HUES6 (cell line): ENCODE measurements at regions not wholly inside any gene's neighbourhood (a gene's known extent, or its start where the extent isn't known, plus 50 kb on each side); places are given as distances from the start of the nearest gene placed in this dataset.

Experiments used
- H3K27ac ChIP-seq: 2 replicates; pipeline ENCODE4 v1.7.0; 2013; ENCODE audit warnings: low read depth, mild to moderate bottlenecking, low read length, inconsistent platforms
- H3K27me3 ChIP-seq: 2 replicates; pipeline ENCODE4 v1.6.1; 2013; ENCODE audit warnings: low read length; ENCODE audit not compliant: control insufficient read depth, insufficient read depth
- H3K36me3 ChIP-seq: 2 replicates; pipeline ENCODE4 v1.6.1; 2013; ENCODE audit warnings: low read length; ENCODE audit not compliant: control insufficient read depth, insufficient read depth
- H3K4me1 ChIP-seq: 2 replicates; pipeline ENCODE4 v1.6.1; 2013; ENCODE audit warnings: low read length; ENCODE audit not compliant: control insufficient read depth, insufficient read depth
- H3K4me3 ChIP-seq: 2 replicates; pipeline ENCODE4 v1.5.1; 2013; ENCODE audit warnings: low read depth, low read length
- H3K9ac ChIP-seq: one replicate; pipeline ENCODE4 v1.6.1; 2013; ENCODE audit warnings: mild to moderate bottlenecking, low read length
- H3K9me3 ChIP-seq: 2 replicates; pipeline ENCODE4 v1.6.1; 2013; ENCODE audit warnings: low read depth, low read length; ENCODE audit not compliant: control insufficient read depth, insufficient read depth

- Histone ChIP-seq H3K9me3 (no peaks in the 10 kb centered on the region), H3K27ac (no peak overlapping the region), H3K4me1 (peaks cover 3% of the 10 kb centered on the region; the same call in 1 of the 2 replicates), H3K9ac (no peak overlapping the region), H3K27me3 (peaks cover 19% of the 10 kb centered on the region), H3K4me3 (no peak overlapping the region), H3K36me3 (no peaks in the 10 kb centered on the region)
Observed at GRCh38 chr1:37298769-37299168, 175.6 kb upstream of the ZC3H12A start.

GRCh38 chr1:37299216-37299615 is 175.2 kb upstream of the ZC3H12A start:
- Histone ChIP-seq H3K4me3 (no peak overlapping the region), H3K9ac (no peak overlapping the region), H3K27ac (no peak overlapping the region), H3K4me1 (peaks cover 3% of the 10 kb centered on the region; the same call in 1 of the 2 replicates), H3K36me3 (no peaks in the 10 kb centered on the region), H3K9me3 (no peaks in the 10 kb centered on the region), H3K27me3 (peaks cover 19% of the 10 kb centered on the region)

DNA sequence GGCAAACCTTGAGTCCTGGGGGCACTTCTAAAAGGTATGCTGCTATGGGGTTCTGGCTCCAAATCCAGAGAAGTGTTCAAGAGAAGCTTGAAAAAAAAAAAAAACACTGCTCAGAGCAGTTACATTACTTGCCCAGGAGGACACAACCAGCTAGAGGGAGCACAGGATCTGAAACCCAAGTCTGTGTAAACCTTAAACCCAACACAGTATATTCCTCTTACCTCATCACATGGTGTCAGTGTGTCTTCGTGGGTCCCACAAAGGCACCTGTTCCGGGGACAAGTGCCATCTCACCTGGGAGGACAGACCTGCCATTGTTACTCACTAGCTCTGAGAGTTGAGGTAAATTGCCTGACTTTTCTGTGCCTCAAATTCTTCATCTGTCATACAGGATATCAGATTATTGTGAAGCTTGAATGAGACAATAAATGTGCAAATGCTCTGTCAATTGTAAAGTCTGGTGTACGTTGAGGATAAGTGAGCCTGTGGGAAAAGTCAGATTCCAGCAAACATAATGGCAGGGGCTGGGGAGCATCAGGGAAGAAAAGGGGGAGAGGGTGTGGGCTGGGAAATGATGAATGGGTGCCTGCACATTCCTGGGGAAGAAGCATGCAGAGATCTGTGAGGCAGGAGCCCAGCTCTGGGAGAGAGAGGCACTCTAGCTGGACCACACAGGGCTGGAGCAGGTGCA is 170.4 kb upstream of the ZC3H12A start:
- H3K4me3 ChIP-seq: no peak overlapping the region
- no peaks in the 10 kb centered on the region for H3K9me3 ChIP-seq
- no peaks in the 10 kb centered on the region for H3K36me3 ChIP-seq
- H3K4me1 ChIP-seq: peaks cover 16% of the 10 kb centered on the region
- peaks cover 10% of the 10 kb centered on the region for H3K27me3 ChIP-seq
- H3K27ac ChIP-seq: no peak overlapping the region
- H3K9ac ChIP-seq: no peak overlapping the region

GRCh38 chr1:37305108-37305507 is 169.3 kb upstream of the ZC3H12A start:
- Histone ChIP-seq H3K4me3 (no peak overlapping the region), H3K27me3 (peaks cover 10% of the 10 kb centered on the region), H3K4me1 (peaks cover 16% of the 10 kb centered on the region), H3K27ac (no peak overlapping the region), H3K36me3 (no peaks in the 10 kb centered on the region), H3K9me3 (no peaks in the 10 kb centered on the region), H3K9ac (no peak overlapping the region)

DNA sequence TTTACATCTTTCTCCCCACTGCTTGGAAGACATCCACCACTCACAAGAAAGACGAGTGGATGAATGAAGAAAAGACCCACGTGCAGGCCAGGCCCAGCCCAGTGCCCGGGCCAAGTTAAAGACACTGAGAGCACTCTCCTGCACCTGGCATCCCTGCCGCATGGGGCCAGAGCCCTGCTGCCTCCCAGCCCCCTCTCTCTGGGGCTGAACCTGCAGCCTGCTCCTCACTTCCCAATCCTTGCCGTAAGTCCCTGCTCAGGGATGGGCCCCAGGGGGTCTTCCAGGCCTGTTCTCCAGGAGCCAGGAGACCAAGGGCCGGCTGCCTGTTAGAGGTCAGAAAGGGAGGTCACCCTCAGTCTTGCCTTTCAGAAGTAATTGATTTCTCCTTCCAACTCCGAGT is 168.5 kb upstream of the ZC3H12A start:
- H3K4me1 ChIP-seq: peaks cover 13% of the 10 kb centered on the region
- H3K36me3 ChIP-seq: no peaks in the 10 kb centered on the region
- H3K4me3 ChIP-seq: no peak overlapping the region
- no peak overlapping the region for H3K27ac ChIP-seq
- H3K27me3 ChIP-seq: peaks cover 10% of the 10 kb centered on the region
- no peaks in the 10 kb centered on the region for H3K9me3 ChIP-seq
- no peak overlapping the region for H3K9ac ChIP-seq

DNA sequence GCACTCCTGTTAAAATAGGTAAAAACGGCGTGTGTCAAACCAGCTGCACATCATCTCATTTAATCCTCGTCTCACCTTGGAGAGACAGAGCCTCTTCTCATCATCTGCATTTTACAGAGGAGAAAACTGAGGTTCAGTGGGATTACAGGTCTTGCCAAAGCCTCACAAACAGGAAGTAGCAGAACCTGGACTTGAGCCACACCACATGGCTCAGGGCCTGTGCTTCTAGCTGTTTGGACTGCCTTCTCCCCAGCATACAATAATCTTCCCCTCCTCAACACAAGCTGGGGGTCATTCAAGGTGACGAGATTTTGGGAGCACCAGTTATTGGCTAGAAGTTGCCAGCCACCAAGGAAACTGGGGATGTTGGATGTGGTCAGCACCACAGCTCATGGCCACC is 167.9 kb upstream of the ZC3H12A start:
- H3K27me3 ChIP-seq: peaks cover 5% of the 10 kb centered on the region; the same call in 1 of the 2 replicates

GRCh38 chr1:37306871-37307270 is 167.5 kb upstream of the ZC3H12A start:
- peaks cover 4% of the 10 kb centered on the region; the same call in 1 of the 2 replicates for H3K27me3 ChIP-seq
- peaks cover 13% of the 10 kb centered on the region for H3K4me1 ChIP-seq

More for the DNA sequence above, 167.9 kb upstream of the ZC3H12A start:
- Histone ChIP-seq H3K36me3 (no peaks in the 10 kb centered on the region), H3K4me1 (peaks cover 13% of the 10 kb centered on the region), H3K4me3 (no peak overlapping the region), H3K9me3 (no peaks in the 10 kb centered on the region), H3K27ac (no peak overlapping the region), H3K9ac (no peak overlapping the region)

DNA sequence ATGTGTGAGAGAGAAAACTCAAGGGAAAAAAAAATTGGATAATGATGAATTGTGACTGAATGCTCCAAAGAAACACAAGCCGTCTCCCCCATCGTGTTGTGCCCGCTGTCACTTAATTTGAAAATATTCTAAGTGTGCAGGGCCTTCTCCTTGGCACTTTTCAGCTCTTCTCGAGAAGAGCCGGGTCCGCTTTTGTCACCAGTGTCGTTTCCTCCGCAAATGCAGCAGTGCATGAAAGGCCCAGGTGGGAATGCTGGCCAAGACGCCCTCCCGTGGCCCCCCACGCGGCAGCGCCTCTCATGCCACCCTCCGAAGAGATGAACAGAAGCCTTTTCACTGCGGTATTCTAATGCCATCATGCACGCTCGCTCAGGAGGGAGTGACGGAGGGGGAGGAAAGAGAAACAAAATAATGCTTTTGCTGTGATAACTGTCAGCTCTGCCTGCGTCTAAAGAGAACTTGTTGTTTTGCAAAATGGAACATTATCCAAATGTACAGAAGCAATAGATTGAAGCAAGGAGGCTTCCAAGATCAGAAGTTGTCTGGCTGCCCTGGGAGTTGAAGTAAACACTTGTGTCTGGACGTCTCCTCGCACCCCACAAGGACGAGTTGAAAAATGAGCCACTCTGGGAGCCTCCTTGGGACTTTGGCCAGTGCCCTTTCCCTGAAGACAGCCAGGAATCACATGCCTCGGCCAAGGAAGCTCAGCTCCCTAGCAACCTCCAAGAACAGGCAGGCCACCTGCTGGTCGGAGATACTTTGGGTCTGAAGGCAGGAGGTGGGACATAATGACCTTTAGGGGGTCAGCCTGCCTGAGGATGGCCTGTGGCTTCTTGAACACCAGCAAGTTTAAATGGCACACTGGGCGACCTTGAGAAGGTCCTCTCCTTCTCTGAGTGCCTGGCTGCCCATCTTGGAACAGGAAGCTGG is 166.1 kb upstream of the ZC3H12A start:
- Histone ChIP-seq H3K4me3 (no peak overlapping the region), H3K4me1 (peaks cover 14% of the 10 kb centered on the region), H3K9ac (no peak overlapping the region), H3K36me3 (no peaks in the 10 kb centered on the region), H3K27ac (no peak overlapping the region), H3K9me3 (no peaks in the 10 kb centered on the region), H3K27me3 (0 out of 2 replicates have a peak, but pooled peaks cover 2% of the 10 kb centered on the region)

More at GRCh38 chr1:37306871-37307270, 167.5 kb upstream of the ZC3H12A start:
- Histone ChIP-seq H3K9me3 (no peaks in the 10 kb centered on the region), H3K36me3 (no peaks in the 10 kb centered on the region), H3K4me3 (no peak overlapping the region), H3K9ac (no peak overlapping the region), H3K27ac (no peak overlapping the region)

DNA sequence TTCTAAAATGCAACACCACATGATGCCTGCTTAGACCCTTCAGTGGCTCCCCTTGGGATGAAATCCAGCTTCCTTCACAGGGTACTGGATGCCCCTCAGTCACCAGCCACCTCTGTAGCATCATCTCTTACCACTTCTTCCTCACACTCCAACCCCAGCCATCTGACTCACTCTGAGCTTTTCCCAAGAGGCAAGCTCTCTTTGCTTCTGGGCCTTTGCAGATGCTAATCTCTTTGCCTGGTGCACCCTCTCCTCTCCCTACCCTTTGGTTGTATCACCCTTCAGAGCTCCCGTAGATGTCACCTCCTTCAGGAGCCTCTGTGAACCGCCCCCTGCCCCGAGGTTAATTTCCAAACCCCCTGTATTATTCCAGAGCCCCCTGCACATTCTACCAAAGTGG is 164.8 kb upstream of the ZC3H12A start:
- H3K27me3 ChIP-seq: 0 out of 2 replicates have a peak, but pooled peaks cover 6% of the 10 kb centered on the region
- no peak overlapping the region for H3K4me3 ChIP-seq
- no peak overlapping the region for H3K27ac ChIP-seq
- no peak overlapping the region for H3K9ac ChIP-seq
- no peaks in the 10 kb centered on the region for H3K36me3 ChIP-seq
- no peaks in the 10 kb centered on the region for H3K9me3 ChIP-seq
- H3K4me1 ChIP-seq: peaks cover 24% of the 10 kb centered on the region

GRCh38 chr1:37310064-37310463 is 164.3 kb upstream of the ZC3H12A start:
- Histone ChIP-seq H3K27ac (no peak overlapping the region), H3K4me3 (no peak overlapping the region), H3K4me1 (peaks cover 29% of the 10 kb centered on the region), H3K9me3 (no peaks in the 10 kb centered on the region), H3K27me3 (0 out of 2 replicates have a peak, but pooled peaks cover 6% of the 10 kb centered on the region), H3K9ac (no peak overlapping the region), H3K36me3 (no peaks in the 10 kb centered on the region)

DNA sequence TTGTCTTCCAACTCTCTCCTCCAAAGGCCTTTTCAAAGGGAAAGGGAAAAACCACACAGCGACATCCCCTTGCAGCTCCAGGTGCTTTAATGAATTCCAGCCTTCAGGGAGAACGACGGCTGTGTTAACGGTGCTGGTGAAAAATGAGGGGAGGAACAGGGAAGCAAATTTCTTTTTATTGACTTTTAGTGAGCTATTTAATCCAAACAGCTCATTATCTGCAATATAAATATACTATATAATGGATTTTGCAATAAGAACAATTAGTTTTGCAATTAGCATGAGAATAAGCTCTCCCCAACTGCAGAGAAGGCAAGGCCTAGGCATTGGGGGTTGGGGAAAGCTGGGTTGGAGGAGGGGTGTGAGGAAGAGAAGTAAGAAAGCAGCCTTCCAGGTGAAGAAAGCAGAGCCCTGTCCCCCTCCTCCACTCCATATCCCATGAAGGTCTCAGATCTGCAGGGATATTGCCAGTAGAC is 159.0 kb upstream of the ZC3H12A start:
- Histone ChIP-seq H3K9me3 (no peaks in the 10 kb centered on the region), H3K4me3 (peak overlapping the region; percentile 26; the same call in 1 of the 2 replicates), H3K27me3 (peaks cover 22% of the 10 kb centered on the region), H3K9ac (no peak overlapping the region), H3K27ac (peak overlapping the region; percentile 37; the same call in 1 of the 2 replicates), H3K4me1 (peaks cover 54% of the 10 kb centered on the region), H3K36me3 (no peaks in the 10 kb centered on the region)
